ENCODE measurements at regions not wholly inside any gene's neighbourhood (a gene's known extent, or its start where the extent isn't known, plus 50 kb on each side); places are given as distances from the start of the nearest gene placed in this dataset.
"Not testable (repeated sequence)": the region's sequence is repeated elsewhere in the genome, so short reads cannot be mapped to it uniquely, and the experiment has no call there.

- DNase-seq (ENCODE audit: low spot score) = not testable (repeated sequence)
These were observed 109.7 kb upstream of the ZNG1E start for GRCh38 chr9:65566018-65566417.

- DNase-seq (ENCODE audit: low spot score) = not testable (repeated sequence)
These were observed 156.7 kb upstream of the ZNG1E start for GRCh38 chr9:65519018-65519417.

- not testable (repeated sequence) for DNase-seq (ENCODE audit: low spot score)
These were observed 161.3 kb upstream of the ZNG1E start for GRCh38 chr9:65514465-65514864.

- DNase-seq (ENCODE audit: low spot score) = not testable (repeated sequence)
These were observed 167.8 kb upstream of the ZNG1E start for GRCh38 chr9:65507897-65508296.

- DNase-seq (ENCODE audit: low spot score) = not testable (repeated sequence)
These were observed 171.0 kb upstream of the ZNG1E start for GRCh38 chr9:65504686-65505085.

- not testable (repeated sequence) for DNase-seq (ENCODE audit: low spot score)
These were observed 172.0 kb upstream of the ZNG1E start for GRCh38 chr9:65503696-65504095.

GRCh38 chr9:65482890-65483289 lies 192.8 kb upstream of the ZNG1E start:
- not testable (repeated sequence) for DNase-seq (ENCODE audit: low spot score)

- DNase-seq (ENCODE audit: low spot score) = not testable (repeated sequence)
These were observed 194.4 kb upstream of the ZNG1E start for GRCh38 chr9:65481291-65481690.

- not testable (repeated sequence) for DNase-seq (ENCODE audit: low spot score)
These were observed 189.9 kb upstream of the FOXD4L5 start for GRCh38 chr9:65474891-65475290.

- not testable (repeated sequence) for DNase-seq (ENCODE audit: low spot score)
These were observed 188.2 kb upstream of the FOXD4L5 start for GRCh38 chr9:65473059-65473822.

- not testable (repeated sequence) for DNase-seq (ENCODE audit: low spot score)
These were observed 186.1 kb upstream of the FOXD4L5 start for GRCh38 chr9:65471106-65471505.

GRCh38 chr9:65466911-65467734 lies 182.1 kb upstream of the FOXD4L5 start:
- DNase-seq (ENCODE audit: low spot score) = not testable (repeated sequence)

GRCh38 chr9:65465246-65465895 lies 180.4 kb upstream of the FOXD4L5 start:
- not testable (repeated sequence) for DNase-seq (ENCODE audit: low spot score)

- not testable (repeated sequence) for DNase-seq (ENCODE audit: low spot score)
These were observed 177.5 kb upstream of the FOXD4L5 start for GRCh38 chr9:65462476-65462875.

GRCh38 chr9:65459756-65460320 lies 174.8 kb upstream of the FOXD4L5 start:
- DNase-seq (ENCODE audit: low spot score) = no peak

- no peak for DNase-seq (ENCODE audit: low spot score)
These were observed 174.0 kb upstream of the FOXD4L5 start for GRCh38 chr9:65458992-65459391.

GRCh38 chr9:65458465-65458864 lies 173.5 kb upstream of the FOXD4L5 start:
- DNase-seq (ENCODE audit: low spot score) = no peak

- not testable (repeated sequence) for DNase-seq (ENCODE audit: low spot score)
These were observed 172.0 kb upstream of the FOXD4L5 start for GRCh38 chr9:65456991-65457390.

GRCh38 chr9:65455751-65456647 lies 171.0 kb upstream of the FOXD4L5 start:
- not testable (repeated sequence) for DNase-seq (ENCODE audit: low spot score)

GRCh38 chr9:65455136-65455535 lies 170.1 kb upstream of the FOXD4L5 start:
- DNase-seq (ENCODE audit: low spot score) = not testable (repeated sequence)

GRCh38 chr9:65454666-65455065 lies 169.7 kb upstream of the FOXD4L5 start:
- not testable (repeated sequence) for DNase-seq (ENCODE audit: low spot score)

Data from HT-29 (cell line).